H1 (cell line): ENCODE measurements at regions not wholly inside any gene's neighbourhood (a gene's known extent, or its start where the extent isn't known, plus 50 kb on each side); places are given as distances from the start of the nearest gene placed in this dataset.

Experiments used
- CTCF ChIA-PET: fragments of 300-600 bp; sonication (Branson Sonifier 250); formaldehyde crosslinking; loops from one replicate; lab custom pipeline; 2021; ENCODE audit not compliant: partially characterized antibody; lab: Charles Lee
- POLR2A ChIA-PET: fragments of 300-600 bp; sonication (Branson Sonifier 250); formaldehyde crosslinking; loops from one replicate; lab custom pipeline; 2021; ENCODE audit warnings: inconsistent platforms; ENCODE audit not compliant: partially characterized antibody; lab: Charles Lee
- DNase-seq, 2 experiments: peaks; one replicate each; pipeline versions ENCODE4 v3.0.0 to v3.0.0-alpha.2; 2010 to 2022; ENCODE audit warnings: low spot score in 2 of 2, low read depth in 1 of 2, mixed read lengths in 1 of 2
- FAIRE-seq: peaks from 2 replicates; lab custom pipeline; 2011; peaks lifted over from hg19 to GRCh38; lab: Jason Lieb, UNC
- H2AFZ ChIP-seq: 2 replicates; pipeline ENCODE4 v1.8.1; 2012; ENCODE audit warnings: low read length, inconsistent platforms
- H2AK5ac ChIP-seq: 2 replicates; pipeline ENCODE4 v1.6.1; 2013; ENCODE audit warnings: low read depth, low read length
- H2BK120ac ChIP-seq: replicated peaks from 2 replicates; pipeline ENCODE3; 2013; ENCODE audit warnings: low read depth, low read length, inconsistent platforms
- H2BK12ac ChIP-seq: 2 replicates; pipeline ENCODE4 v1.6.1; 2013; ENCODE audit warnings: low read depth, low read length
- H2BK15ac ChIP-seq: 2 replicates; pipeline ENCODE4 v1.6.1; 2013; ENCODE audit warnings: low read length
- H2BK20ac ChIP-seq: 2 replicates; pipeline ENCODE4 v1.6.1; 2013; ENCODE audit warnings: low read length
- H2BK5ac ChIP-seq: 2 replicates; pipeline ENCODE4 v1.6.1; 2013; ENCODE audit warnings: low read depth, low read length
- H3K14ac ChIP-seq: 2 replicates; pipeline ENCODE4 v1.6.1; 2013; ENCODE audit warnings: inconsistent platforms; ENCODE audit not compliant: insufficient read length
- H3K18ac ChIP-seq: 2 replicates; pipeline ENCODE4 v1.6.1; 2013; ENCODE audit warnings: low read length; ENCODE audit errors: extremely low read depth
- H3K23ac ChIP-seq: 2 replicates; pipeline ENCODE4 v1.6.1; 2013; ENCODE audit warnings: inconsistent platforms; ENCODE audit not compliant: insufficient read length
- H3K23me2 ChIP-seq: 2 replicates; pipeline ENCODE4 v1.6.1; 2013; ENCODE audit warnings: low read depth, low read length
- H3K27ac ChIP-seq: 2 replicates; pipeline ENCODE4 v1.6.1; 2011; ENCODE audit warnings: low read depth, low read length, inconsistent platforms
- H3K27me3 ChIP-seq, 4 experiments: replicated peaks in 1 of 4; 1 replicate in 1 of 4; 2 replicates in 3 of 4; pipeline versions ENCODE4 v1.6.1 to v1.8.1; 2011 to 2013; ENCODE audit warnings: low read length in 3 of 4, mild to moderate bottlenecking in 3 of 4, inconsistent platforms in 2 of 4, mixed read lengths in 2 of 4, moderate library complexity in 1 of 4; ENCODE audit not compliant: control insufficient read depth in 3 of 4, insufficient read depth in 3 of 4; ENCODE audit errors: extremely low read depth in 1 of 4
- H3K36me3 ChIP-seq, 4 experiments: 2 replicates each; pipeline versions ENCODE4 v1.6.1 to v1.8.1; 2011 to 2013; ENCODE audit warnings: mild to moderate bottlenecking in 4 of 4, low read length in 3 of 4, moderate library complexity in 2 of 4, control low read depth in 1 of 4, inconsistent platforms in 1 of 4; ENCODE audit not compliant: insufficient read depth in 4 of 4, control insufficient read depth in 2 of 4
- H3K4ac ChIP-seq: replicated peaks from 2 replicates; pipeline ENCODE3; 2013; ENCODE audit warnings: low read length, low read depth, mixed read lengths, inconsistent platforms; ENCODE audit not compliant: insufficient read length
- H3K4me1 ChIP-seq, 4 experiments: replicated peaks in 1 of 4; 1 replicate in 1 of 4; 2 replicates in 3 of 4; pipeline versions ENCODE4 v1.6.1 to v1.8.1; 2011 to 2013; ENCODE audit warnings: low read length in 3 of 4, inconsistent platforms in 2 of 4, mixed read lengths in 1 of 4; ENCODE audit not compliant: insufficient read depth in 4 of 4, control insufficient read depth in 3 of 4
- H3K4me2 ChIP-seq, 2 experiments: 2 replicates each; pipeline versions ENCODE4 v1.6.1 to v1.8.1; 2011 to 2013; ENCODE audit warnings: low read depth in 2 of 2, low read length in 2 of 2, control low read depth in 1 of 2, inconsistent platforms in 1 of 2, mild to moderate bottlenecking in 1 of 2; ENCODE audit not compliant: insufficient read depth in 1 of 2
- H3K4me3 ChIP-seq, 4 experiments: fragments of 200-600, 300-600 bp in 1 of 4; sonication (generic), shearing (Covaris generic), sonication (Bioruptor Twin) in 1 of 4; 2 replicates each; pipeline versions ENCODE4 v1.5.1 to v1.8.1; 2011 to 2016; ENCODE audit warnings: low read length in 4 of 4, low read depth in 3 of 4, control low read depth in 2 of 4, inconsistent platforms in 2 of 4, mild to moderate bottlenecking in 2 of 4, mixed read lengths in 1 of 4, moderate library complexity in 1 of 4; ENCODE audit not compliant: insufficient read depth in 2 of 4; ENCODE audit errors: extremely low read depth in 1 of 4
- H3K56ac ChIP-seq: replicated peaks from 2 replicates; pipeline ENCODE3; 2013; ENCODE audit warnings: low read depth, mild to moderate bottlenecking, mixed read lengths, low read length, inconsistent platforms; ENCODE audit not compliant: insufficient read length
- H3K79me1 ChIP-seq: 2 replicates; pipeline ENCODE4 v1.6.1; 2013; ENCODE audit warnings: low read depth, low read length, control low read depth
- H3K79me2 ChIP-seq, 2 experiments: 2 replicates each; pipeline versions ENCODE4 v1.6.1 to v1.8.1; 2012 to 2013; ENCODE audit warnings: low read length in 2 of 2, mild to moderate bottlenecking in 2 of 2, inconsistent platforms in 1 of 2; ENCODE audit not compliant: insufficient read depth in 2 of 2, control insufficient read depth in 1 of 2
- H3K9ac ChIP-seq, 4 experiments: replicated peaks in 1 of 4; 1 replicate in 1 of 4; 2 replicates in 3 of 4; pipeline versions ENCODE4 v1.6.1 to v1.8.1; 2011 to 2013; ENCODE audit warnings: low read depth in 3 of 4, low read length in 3 of 4, control low read depth in 2 of 4, mild to moderate bottlenecking in 2 of 4, moderate library complexity in 2 of 4, inconsistent platforms in 1 of 4; ENCODE audit errors: extremely low read depth in 1 of 4
- H3K9me3 ChIP-seq, 2 experiments: 2 replicates each; pipeline versions ENCODE4 v1.6.1 to v1.8.1; 2012 to 2013; ENCODE audit warnings: mild to moderate bottlenecking in 2 of 2, moderate library complexity in 2 of 2, control low read depth in 1 of 2, inconsistent platforms in 1 of 2, low read depth in 1 of 2, low read length in 1 of 2, mixed read lengths in 1 of 2; ENCODE audit not compliant: insufficient read depth in 2 of 2
- H4K20me1 ChIP-seq, 2 experiments: replicated peaks in 1 of 2; 2 replicates each; pipeline versions ENCODE3 to v1.8.1; 2011 to 2013; ENCODE audit warnings: inconsistent platforms in 2 of 2, low read length in 2 of 2, mild to moderate bottlenecking in 1 of 2; ENCODE audit not compliant: insufficient read depth in 2 of 2, control insufficient read depth in 1 of 2
- H4K5ac ChIP-seq: 2 replicates; pipeline ENCODE4 v1.6.1; 2013; ENCODE audit warnings: low read length, low read depth, mixed read lengths, inconsistent platforms; ENCODE audit not compliant: insufficient read length
- H4K8ac ChIP-seq: 2 replicates; pipeline ENCODE4 v1.8.0; 2013; ENCODE audit warnings: mild to moderate bottlenecking, moderate library complexity, low read length, inconsistent platforms; ENCODE audit not compliant: insufficient read depth; ENCODE audit errors: extremely low read depth
- H4K91ac ChIP-seq: replicated peaks from 2 replicates; pipeline ENCODE3; 2013; ENCODE audit warnings: low read length, mixed read lengths, inconsistent platforms; ENCODE audit not compliant: insufficient read length
- ATF2 ChIP-seq: IDR thresholded peaks from 2 replicates; pipeline ENCODE4 v1.6.1; 2012; ENCODE audit warnings: low read length, inconsistent platforms
- BACH1 ChIP-seq: IDR thresholded peaks from 2 replicates; pipeline ENCODE4 v1.6.1; 2012; ENCODE audit warnings: low read length, improper control_type of control experiment
- CREB1 ChIP-seq: IDR thresholded peaks from 2 replicates; pipeline ENCODE4 v1.6.1; 2012; ENCODE audit warnings: inconsistent platforms
- FOSL1 ChIP-seq: IDR thresholded peaks from 2 replicates; pipeline ENCODE4 v1.6.1; 2011; ENCODE audit warnings: mild to moderate bottlenecking, low read depth, low read length, moderate library complexity; ENCODE audit not compliant: insufficient read depth
- HDAC2 ChIP-seq, 2 experiments: fragments of 300-600 bp in 1 of 2; sonication (generic) in 1 of 2; IDR thresholded peaks; 2 replicates each; pipeline ENCODE4 v1.6.1; 2011 to 2012; ENCODE audit warnings: low read depth in 2 of 2, low read length in 2 of 2, mild to moderate bottlenecking in 2 of 2, moderate library complexity in 2 of 2, borderline replicate concordance in 1 of 2, inconsistent platforms in 1 of 2
- JUN ChIP-seq: IDR thresholded peaks from 2 replicates; pipeline ENCODE4 v1.6.1; 2011; ENCODE audit warnings: low read depth, mild to moderate bottlenecking, improper control_type of control experiment, low read length
- JUND ChIP-seq: IDR thresholded peaks from 2 replicates; pipeline ENCODE4 v1.6.1; 2011; ENCODE audit warnings: mild to moderate bottlenecking, improper control_type of control experiment, low read length
- MAFK ChIP-seq: IDR thresholded peaks from 2 replicates; pipeline ENCODE4 v1.6.1; 2012; ENCODE audit warnings: low read depth, mild to moderate bottlenecking, improper control_type of control experiment, low read length
- MAX ChIP-seq: IDR thresholded peaks from 2 replicates; pipeline ENCODE4 v1.6.1; 2012; ENCODE audit warnings: inconsistent platforms
- POLR2AphosphoS5 ChIP-seq: IDR thresholded peaks from 2 replicates; pipeline ENCODE4 v1.6.1; 2011; ENCODE audit warnings: low read depth, low read length
- RFX5 ChIP-seq: IDR thresholded peaks from 2 replicates; pipeline ENCODE4 v1.6.1; 2011; ENCODE audit warnings: low read depth, low read length, improper control_type of control experiment, borderline replicate concordance
- SIN3A ChIP-seq, 2 experiments: IDR thresholded peaks in 1 of 2; conservative IDR thresholded peaks in 1 of 2; 2 replicates each; pipeline ENCODE4 v1.6.1; 2011 to 2012; ENCODE audit warnings: low read length in 2 of 2, improper control_type of control experiment in 1 of 2, low read depth in 1 of 2, mild to moderate bottlenecking in 1 of 2
- TAF1 ChIP-seq: IDR thresholded peaks from 2 replicates; pipeline ENCODE4 v1.6.1; 2011; ENCODE audit warnings: mild to moderate bottlenecking, low read depth, low read length
- TAF7 ChIP-seq: optimal IDR thresholded peaks from 2 replicates; pipeline ENCODE3; 2011; ENCODE audit warnings: low read depth, mild to moderate bottlenecking, inconsistent platforms, low read length, moderate library complexity, borderline replicate concordance

- H3K27ac ChIP-seq, result no peak overlapping the region
- no peak overlapping the region for H3K14ac ChIP-seq
- no peak for DNase-seq
- no peak overlapping the region for H4K8ac ChIP-seq
- no peak overlapping the region for H2BK20ac ChIP-seq
- FAIRE-seq, result no peak
- ChIA-PET CTCF (interaction anchor here (0.6 to 0.9 kb wide), 2 partner anchors 25 to 734 kb away, joined by 3 read pairs; no protein-coding TSS in a partner anchor), POLR2A (no interaction called here)
- no peaks in the 10 kb centered on the region for H3K9me3 ChIP-seq
- no peaks in the 10 kb centered on the region for H3K79me1 ChIP-seq
- H3K18ac ChIP-seq, result no peak overlapping the region
- H4K5ac ChIP-seq, result no peak overlapping the region
- no peak overlapping the region for H3K4ac ChIP-seq
- H4K20me1 ChIP-seq, result no peaks in the 10 kb centered on the region
- no peak overlapping the region for H4K91ac ChIP-seq
- H2BK5ac ChIP-seq, result no peak overlapping the region
- H2BK120ac ChIP-seq, result no peak overlapping the region
- no peak overlapping the region for H2BK12ac ChIP-seq
- H2BK15ac ChIP-seq, result no peak overlapping the region
- H3K23me2 ChIP-seq, result no peaks in the 10 kb centered on the region
- no peaks in the 10 kb centered on the region for H3K79me2 ChIP-seq
- H3K9ac ChIP-seq, result no peak overlapping the region
- H3K27me3 ChIP-seq, result no peaks in the 10 kb centered on the region
- H3K56ac ChIP-seq, result no peak overlapping the region
- H3K4me2 ChIP-seq, result no peak overlapping the region
- H3K23ac ChIP-seq, result no peak overlapping the region
- H3K36me3 ChIP-seq, result no peaks in the 10 kb centered on the region
- H2AFZ ChIP-seq, result no peak overlapping the region
- no peak overlapping the region for H3K4me3 ChIP-seq
- no peaks in the 10 kb centered on the region for H3K4me1 ChIP-seq
- no peak overlapping the region for H2AK5ac ChIP-seq
- TF ChIP-seq TAF7 (no peak), BACH1 (no peak), JUN (no peak), ATF2 (no peak), MAFK (no peak), TAF1 (no peak), HDAC2 (IDR thresholded peaks at IDR 0.05; ENCODE audit: borderline replicate concordance in 1 of 2, low read depth in 2 of 2, low read length in 2 of 2) (no peak), FOSL1 (no peak), JUND (no peak), MAX (no peak), POLR2AphosphoS5 (no peak), SIN3A (conservative IDR thresholded peaks at IDR 0.05 in 1 of 2, IDR thresholded peaks at IDR 0.05 in 1 of 2; ENCODE audit: low read depth in 1 of 2, low read length in 2 of 2) (no peak), RFX5 (no peak), CREB1 (no peak)
These were observed 221.8 kb downstream of the SNCAIP start for GRCh38 chr5:122533825-122534224.
